Esophagus muscularis mucosa (tissue), 4 donors: ENCODE measurements at regions not wholly inside any gene's neighbourhood (a gene's known extent, or its start where the extent isn't known, plus 50 kb on each side); places are given as distances from the start of the nearest gene placed in this dataset.

Experiments
- DNase-seq: peaks from one replicate; pipeline ENCODE4 v3.0.0-alpha.2; 2017; ENCODE audit errors: extremely low spot score
- H3K27ac ChIP-seq, 4 donors: fragments of 200-600 bp; sonication (generic); replicated peaks in 1 of 4; 1 replicate in 3 of 4; 2 replicates in 1 of 4; pipeline ENCODE4 v1.5.1; 2016 to 2019; ENCODE audit warnings: mild to moderate bottlenecking in 1 of 4
- H3K27me3 ChIP-seq, 4 donors: fragments of 200-600 bp; sonication (generic); one replicate each; pipeline versions ENCODE4 v1.5.1 to v1.6.0; 2016 to 2019
- H3K36me3 ChIP-seq, 4 donors: fragments of 200-600 bp; sonication (generic); one replicate each; pipeline ENCODE4 v1.5.1; 2016 to 2019
- H3K4me1 ChIP-seq, 4 donors: fragments of 200-600 bp; sonication (generic); one replicate each; pipeline ENCODE4 v1.5.1; 2016 to 2019
- H3K4me3 ChIP-seq, 4 donors: fragments of 200-600 bp; sonication (generic); 1 replicate in 2 of 4; 2 replicates in 2 of 4; pipeline ENCODE4 v1.5.1; 2016 to 2019; ENCODE audit warnings: mild to moderate bottlenecking in 4 of 4, moderate library complexity in 1 of 4
- H3K9me3 ChIP-seq, 4 donors: fragments of 200-600 bp; sonication (generic); 1 replicate in 3 of 4; 2 replicates in 1 of 4; pipeline ENCODE4 v1.5.1; 2016 to 2019
- CTCF ChIP-seq, 3 experiments: fragments of 200-600 bp in 2 of 3; fragments of 450-650 bp in 1 of 3; sonication (generic) in 2 of 3; IDR thresholded peaks; one replicate each; pipeline ENCODE4 v1.5.1; 2017 to 2019; ENCODE audit warnings: antibody characterized with exemption in 3 of 3, mild to moderate bottlenecking in 2 of 3, moderate library complexity in 1 of 3
- EP300 ChIP-seq: sonication (generic); formaldehyde crosslinking; IDR thresholded peaks from one replicate; pipeline ENCODE4 v1.6.1; 2017; ENCODE audit warnings: antibody characterized with exemption
- POLR2A ChIP-seq: fragments of 450-650 bp; IDR thresholded peaks from one replicate; pipeline ENCODE4 v1.6.1; 2017; ENCODE audit warnings: antibody characterized with exemption, moderate library complexity, mild to moderate bottlenecking, low read depth
- POLR2AphosphoS5 ChIP-seq, 2 donors: sonication (generic); formaldehyde crosslinking; IDR thresholded peaks; one replicate each; pipeline ENCODE4 v1.6.1; 2017; ENCODE audit warnings: antibody characterized with exemption in 2 of 2
- WGBS: methylation state at CpG from one replicate; pipeline ENCODE4 v1.1.5; 2018; 5-methylcytosine and 5-hydroxymethylcytosine counted together
- intact Hi-C: fragments of 100-400 bp; cut with DNase I; formaldehyde crosslinking; loops from one replicate; pipeline ENCODE4 v1.15.1; 2023

GRCh38 chr13:88802886-88803285 lies 1131.7 kb downstream of the SLITRK5 start:
- Histone ChIP-seq H3K4me1 (no peaks in the 10 kb centered on the region), H3K9me3 (no peaks in the 10 kb centered on the region), H3K27me3 (no peaks in the 10 kb centered on the region), H3K27ac (no peak overlapping the region), H3K4me3 (no peak overlapping the region), H3K36me3 (no peaks in the 10 kb centered on the region)
- WGBS: 81% methylated on average over 2 of the region's 2 CpGs
- no peak for TF ChIP-seq EP300
- TF ChIP-seq POLR2AphosphoS5 (IDR thresholded peaks at IDR 0.05): no peak
- TF ChIP-seq POLR2A: no peak
- TF ChIP-seq CTCF (IDR thresholded peaks at IDR 0.05): no peak
- intact Hi-C loops: no loop called here
- no peak for DNase-seq

DNA sequence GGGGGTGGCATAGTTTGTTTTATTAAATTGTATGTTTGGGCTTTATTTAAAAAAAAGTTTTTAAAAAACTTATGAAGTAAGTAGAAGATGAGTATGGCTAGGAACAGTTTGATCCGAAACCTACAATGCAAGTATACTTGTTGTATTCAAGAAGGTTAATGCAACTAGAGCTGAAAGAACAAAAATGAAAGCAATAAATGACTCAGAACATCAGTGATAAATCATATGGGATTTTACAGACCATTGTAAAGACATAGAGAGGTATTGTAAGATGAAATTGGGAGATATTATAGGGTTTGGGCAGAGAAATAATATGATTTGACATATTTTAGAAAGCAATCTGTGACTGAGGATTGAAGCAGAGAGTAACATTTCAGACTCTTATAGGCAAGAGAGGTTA lies 1135.3 kb downstream of the SLITRK5 start:
- Histone ChIP-seq H3K36me3 (no peaks in the 10 kb centered on the region), H3K9me3 (peaks cover 0 to 15% (median 7%) of the 10 kb centered on the region in 4 donors), H3K27ac (no peak overlapping the region), H3K4me3 (no peak overlapping the region), H3K27me3 (no peaks in the 10 kb centered on the region), H3K4me1 (no peaks in the 10 kb centered on the region)
- 90% methylated on average over 1 of the region's 1 CpG for WGBS
- TF ChIP-seq POLR2A: no peak
- no peak for TF ChIP-seq POLR2AphosphoS5 (IDR thresholded peaks at IDR 0.05)
- no peak for TF ChIP-seq CTCF (IDR thresholded peaks at IDR 0.05)
- TF ChIP-seq EP300: no peak
- DNase-seq: no peak
- intact Hi-C loops: no loop called here

- TF ChIP-seq EP300 (no peak), CTCF (IDR thresholded peaks at IDR 0.05) (no peak), POLR2A (no peak)
- Histone ChIP-seq H3K27me3 (no peaks in the 10 kb centered on the region), H3K27ac (no peak overlapping the region), H3K4me1 (no peaks in the 10 kb centered on the region), H3K36me3 (no peaks in the 10 kb centered on the region), H3K4me3 (no peak overlapping the region), H3K9me3 (peaks cover 0 to 9% (median 2%) of the 10 kb centered on the region in 4 donors)
- DNase-seq: no peak
- intact Hi-C loops: no loop called here
- WGBS: 88% methylated on average over 2 of the region's 2 CpGs
These were observed 1146.4 kb downstream of the SLITRK5 start for GRCh38 chr13:88817560-88817959.

GRCh38 chr13:88823114-88823513 lies 1151.9 kb downstream of the SLITRK5 start:
- intact Hi-C loops: no loop called here
- Histone ChIP-seq H3K27ac (no peak overlapping the region), H3K4me3 (no peak overlapping the region), H3K9me3 (no peaks in the 10 kb centered on the region), H3K4me1 (no peaks in the 10 kb centered on the region), H3K36me3 (no peaks in the 10 kb centered on the region), H3K27me3 (no peaks in the 10 kb centered on the region)
- no peak for TF ChIP-seq POLR2A
- no peak for TF ChIP-seq EP300
- TF ChIP-seq CTCF (IDR thresholded peaks at IDR 0.05): no peak
- TF ChIP-seq POLR2AphosphoS5 (IDR thresholded peaks at IDR 0.05): no peak
- WGBS: 90% methylated on average over 2 of the region's 2 CpGs
- DNase-seq: no peak

DNA sequence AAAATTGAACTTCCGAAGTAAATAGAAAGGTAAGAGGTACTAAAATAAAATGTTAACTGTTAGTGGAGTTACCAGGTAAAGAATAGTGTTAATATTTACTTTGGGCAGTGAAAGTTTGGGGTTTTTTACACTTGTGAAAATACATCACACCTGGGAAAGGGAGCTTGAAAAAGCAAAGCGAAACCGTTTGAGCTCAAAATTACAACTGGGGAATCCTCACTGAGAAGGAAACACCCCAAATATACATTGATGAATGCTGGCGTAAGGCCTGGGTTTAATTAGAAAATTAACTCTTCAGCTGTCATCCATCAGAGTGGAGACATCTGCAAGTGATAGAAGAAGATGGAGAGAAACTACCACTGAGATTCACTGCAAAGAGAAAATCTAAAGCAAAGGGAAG lies 1153.0 kb downstream of the SLITRK5 start:
- no peak for DNase-seq
- Histone ChIP-seq H3K27me3 (no peaks in the 10 kb centered on the region), H3K4me3 (no peak overlapping the region), H3K27ac (no peak overlapping the region), H3K9me3 (no peaks in the 10 kb centered on the region), H3K4me1 (no peaks in the 10 kb centered on the region), H3K36me3 (no peaks in the 10 kb centered on the region)
- no peak for TF ChIP-seq POLR2AphosphoS5 (IDR thresholded peaks at IDR 0.05)
- no peak for TF ChIP-seq POLR2A
- TF ChIP-seq EP300: no peak
- TF ChIP-seq CTCF (IDR thresholded peaks at IDR 0.05): no peak
- 77% methylated on average over 4 of the region's 4 CpGs for WGBS
- intact Hi-C loops: no loop called here
